ENCODE measurements at regions not wholly inside any gene's neighbourhood (a gene's known extent, or its start where the extent isn't known, plus 50 kb on each side); places are given as distances from the start of the nearest gene placed in this dataset.

- H3K4me3 ChIP-seq (ENCODE audit: low read depth, low read length) = no peak overlapping the region
- DNase-seq (ENCODE audit: low read depth) = no peak
- TF ChIP-seq CTCF (IDR thresholded peaks at IDR 0.05; ENCODE audit: insufficient read depth, low read depth, low read length) = no peak
Measured at GRCh38 chr2:180660881-180661685, 319.3 kb upstream of the UBE2E3 start.

GRCh38 chr2:180660207-180660606 is 320.2 kb upstream of the UBE2E3 start:
- no peak for DNase-seq (ENCODE audit: low read depth)
- TF ChIP-seq CTCF (IDR thresholded peaks at IDR 0.05; ENCODE audit: insufficient read depth, low read depth, low read length) = no peak
- H3K4me3 ChIP-seq (ENCODE audit: low read depth, low read length) = no peak overlapping the region

GRCh38 chr2:180657054-180657453 is 323.4 kb upstream of the UBE2E3 start:
- no peak for TF ChIP-seq CTCF (IDR thresholded peaks at IDR 0.05; ENCODE audit: insufficient read depth, low read depth, low read length)
- peak; percentile 33 for DNase-seq (ENCODE audit: low read depth)
- H3K4me3 ChIP-seq (ENCODE audit: low read depth, low read length) = no peak overlapping the region

- TF ChIP-seq CTCF (IDR thresholded peaks at IDR 0.05; ENCODE audit: insufficient read depth, low read depth, low read length) = no peak
Measured at GRCh38 chr2:180656455-180656847, 324.0 kb upstream of the UBE2E3 start.

GRCh38 chr2:180655842-180656454 is 324.5 kb upstream of the UBE2E3 start:
- H3K4me3 ChIP-seq (ENCODE audit: low read depth, low read length) = no peak overlapping the region
- DNase-seq (ENCODE audit: low read depth) = no peak
- peak; percentile 41 for TF ChIP-seq CTCF (IDR thresholded peaks at IDR 0.05; ENCODE audit: insufficient read depth, low read depth, low read length)

More at GRCh38 chr2:180656455-180656847, 324.0 kb upstream of the UBE2E3 start:
- DNase-seq (ENCODE audit: low read depth) = peak; percentile 30
- no peak overlapping the region for H3K4me3 ChIP-seq (ENCODE audit: low read depth, low read length)

GRCh38 chr2:180655393-180655792 is 325.0 kb upstream of the UBE2E3 start:
- TF ChIP-seq CTCF (IDR thresholded peaks at IDR 0.05; ENCODE audit: insufficient read depth, low read depth, low read length) = no peak
- H3K4me3 ChIP-seq (ENCODE audit: low read depth, low read length) = no peak overlapping the region
- no peak for DNase-seq (ENCODE audit: low read depth)
